SIG-M5 treated with dmso at 0.1 percent for 504 hours (cell line): ENCODE measurements at regions not wholly inside any gene's neighbourhood (a gene's known extent, or its start where the extent isn't known, plus 50 kb on each side); places are given as distances from the start of the nearest gene placed in this dataset.

ENCODE experiments used
- DNase-seq: peaks from one replicate; lab custom pipeline; 2025; ENCODE audit not compliant: unreplicated experiment; lab: John Stamatoyannopoulos, UW

DNA sequence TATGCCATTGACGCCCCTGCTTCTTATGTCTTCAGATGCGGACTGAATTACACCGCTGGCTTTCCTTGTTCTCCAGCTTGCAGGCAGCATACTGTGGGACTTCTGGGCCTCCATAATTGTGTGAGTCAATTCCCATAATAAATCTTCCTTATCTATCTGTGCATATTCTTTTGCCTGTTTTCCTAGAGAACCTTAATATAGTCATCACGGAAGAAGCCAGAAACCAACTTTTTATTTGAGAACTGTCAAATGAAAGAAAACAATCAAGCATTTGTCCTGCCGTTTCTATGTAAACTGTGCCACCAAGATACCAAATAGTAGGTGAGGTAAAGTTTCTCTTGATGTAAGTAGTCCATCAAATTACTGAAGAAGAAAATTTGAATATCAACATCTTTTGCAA is 51.8 kb upstream of the B3GALNT1 start:
- no peak for DNase-seq

- no peak for DNase-seq
Observed at GRCh38 chr3:161161603-161162002, 56.5 kb upstream of the B3GALNT1 start.

DNA sequence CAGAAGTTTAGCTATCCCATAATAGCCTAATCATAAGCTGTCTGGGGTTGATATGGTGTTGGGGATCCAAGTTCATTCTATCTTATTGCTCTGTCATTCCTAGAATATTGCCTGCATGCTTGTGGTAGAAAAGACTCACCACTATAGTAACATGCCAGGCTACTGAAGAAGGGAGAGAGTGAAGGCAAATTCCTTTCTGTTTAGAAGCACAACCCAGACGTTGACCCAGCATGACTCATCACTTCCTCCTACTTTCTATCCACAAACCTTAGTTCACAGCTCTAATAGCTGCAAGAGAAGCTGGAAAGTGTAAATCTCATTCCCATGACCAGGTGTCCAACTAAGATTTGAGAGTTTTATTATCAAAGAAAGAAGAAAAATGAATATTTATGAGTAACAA is 57.8 kb upstream of the NMD3 start:
- DNase-seq: peak; percentile 50

DNA sequence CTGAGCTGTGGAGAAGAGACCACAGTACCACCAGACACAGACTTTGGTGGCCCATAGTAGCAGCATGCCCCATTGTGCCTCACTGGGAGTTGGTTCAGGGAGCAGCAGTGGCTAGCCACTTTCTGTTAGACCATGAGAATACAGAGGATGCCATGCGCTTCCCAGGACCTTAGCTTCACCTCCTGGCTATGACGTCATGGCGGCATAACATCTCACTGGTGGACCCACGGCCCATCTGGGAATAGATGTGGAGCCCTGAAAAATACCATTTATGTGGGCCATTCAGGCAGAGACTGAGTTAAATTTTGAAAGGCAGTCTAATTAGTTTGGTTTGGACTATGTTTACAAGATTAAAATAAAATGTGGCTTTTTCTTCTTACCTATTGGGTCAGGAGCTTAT is 55.1 kb upstream of the NMD3 start:
- no peak for DNase-seq

DNA sequence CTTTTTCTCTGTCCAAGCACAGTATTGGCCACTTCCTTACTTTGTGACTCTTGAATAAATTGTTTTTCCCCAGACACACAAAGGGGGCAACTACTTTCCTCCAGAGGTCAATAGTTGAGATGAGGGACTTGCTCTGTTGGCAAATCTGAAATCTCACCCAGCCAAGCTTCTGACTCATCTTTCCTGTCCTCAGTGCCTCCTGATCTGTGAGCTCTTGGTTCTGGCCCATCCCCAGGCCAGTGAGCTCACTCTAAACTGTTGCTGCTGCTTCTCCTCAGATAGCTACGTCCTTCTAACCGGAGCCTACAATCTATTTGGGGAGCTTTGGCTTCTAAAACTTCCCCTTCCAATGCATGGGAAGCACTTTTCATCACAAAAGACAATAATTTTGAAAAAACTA is 50.0 kb upstream of the NMD3 start:
- peak; percentile 16 for DNase-seq
